Activated naive CD8-positive, alpha-beta T cell (primary cell): ENCODE measurements at regions not wholly inside any gene's neighbourhood (a gene's known extent, or its start where the extent isn't known, plus 50 kb on each side); places are given as distances from the start of the nearest gene placed in this dataset.

Experiments
- H3K27ac Mint-ChIP-seq: one replicate; pipeline ENCODE4 v1.8.0; 2021; ENCODE audit warnings: mixed read lengths
- H3K27me3 Mint-ChIP-seq: one replicate; pipeline ENCODE4 v1.8.0; 2021; ENCODE audit warnings: mixed read lengths
- H3K36me3 Mint-ChIP-seq: one replicate; pipeline ENCODE4 v1.8.0; 2021; ENCODE audit warnings: mixed read lengths
- H3K4me1 Mint-ChIP-seq: one replicate; pipeline ENCODE4 v1.8.0; 2021; ENCODE audit warnings: low read depth, mixed read lengths
- H3K4me3 Mint-ChIP-seq: one replicate; pipeline ENCODE4 v1.8.0; 2021; ENCODE audit warnings: mild to moderate bottlenecking, mixed read lengths
- H3K9me3 Mint-ChIP-seq: one replicate; pipeline ENCODE4 v1.8.0; 2021; ENCODE audit warnings: low read depth, mixed read lengths

DNA sequence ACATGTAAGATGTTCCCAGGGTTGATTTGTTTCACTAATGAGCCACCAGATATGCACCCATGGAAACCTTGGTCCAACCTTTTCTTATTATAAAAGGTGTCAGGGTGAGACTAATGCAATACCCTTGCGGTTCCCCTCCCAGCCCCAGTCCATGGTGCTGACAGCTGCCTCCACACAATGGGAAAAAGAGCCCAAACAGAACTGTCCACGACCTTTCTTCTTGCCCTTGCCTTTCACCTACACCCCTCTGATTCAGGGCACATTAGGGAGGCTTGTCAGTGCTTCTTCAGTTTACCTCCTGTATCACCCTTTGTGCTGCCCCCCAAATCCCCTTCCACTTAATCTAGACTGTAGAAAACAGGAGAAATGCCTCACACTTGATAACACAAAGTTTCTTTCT is 352.7 kb upstream of the CDH4 start:
- H3K9me3 Mint-ChIP-seq: peaks cover 6% of the 10 kb centered on the region
- H3K36me3 Mint-ChIP-seq: no peaks in the 10 kb centered on the region
- peaks cover 5% of the 10 kb centered on the region for H3K27me3 Mint-ChIP-seq
- no peaks in the 10 kb centered on the region for H3K4me1 Mint-ChIP-seq
- H3K4me3 Mint-ChIP-seq: no peak overlapping the region
- H3K27ac Mint-ChIP-seq: no peak overlapping the region

DNA sequence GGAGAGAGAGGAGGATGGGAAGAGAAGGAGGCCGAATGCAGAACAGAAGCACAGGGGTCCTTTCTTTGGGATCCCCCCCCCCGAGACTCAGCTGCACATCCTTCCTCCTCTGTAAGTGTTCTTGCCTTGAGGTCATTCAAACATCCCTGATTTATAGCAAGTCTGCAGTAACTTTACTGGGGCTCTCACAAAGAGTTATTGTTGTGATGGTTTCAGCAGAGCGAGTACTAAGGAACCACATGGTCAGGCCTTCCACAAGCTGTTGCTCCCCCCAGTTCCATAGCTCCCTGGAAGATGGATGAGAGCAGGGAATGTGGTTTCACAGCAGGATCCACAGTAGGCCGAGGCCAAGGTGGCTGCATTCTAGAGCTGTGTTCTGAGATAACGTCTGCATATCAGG is 351.4 kb upstream of the CDH4 start:
- Mint-ChIP-seq H3K36me3 (no peaks in the 10 kb centered on the region), H3K9me3 (peaks cover 6% of the 10 kb centered on the region), H3K4me1 (no peaks in the 10 kb centered on the region), H3K27me3 (peaks cover 5% of the 10 kb centered on the region), H3K27ac (no peak overlapping the region), H3K4me3 (no peak overlapping the region)

- Mint-ChIP-seq H3K4me3 (no peak overlapping the region), H3K9me3 (peaks cover 6% of the 10 kb centered on the region), H3K4me1 (no peaks in the 10 kb centered on the region), H3K27me3 (peaks cover 5% of the 10 kb centered on the region), H3K27ac (no peak overlapping the region), H3K36me3 (no peaks in the 10 kb centered on the region)
Observed at GRCh38 chr20:60901831-60902230, 350.2 kb upstream of the CDH4 start.

DNA sequence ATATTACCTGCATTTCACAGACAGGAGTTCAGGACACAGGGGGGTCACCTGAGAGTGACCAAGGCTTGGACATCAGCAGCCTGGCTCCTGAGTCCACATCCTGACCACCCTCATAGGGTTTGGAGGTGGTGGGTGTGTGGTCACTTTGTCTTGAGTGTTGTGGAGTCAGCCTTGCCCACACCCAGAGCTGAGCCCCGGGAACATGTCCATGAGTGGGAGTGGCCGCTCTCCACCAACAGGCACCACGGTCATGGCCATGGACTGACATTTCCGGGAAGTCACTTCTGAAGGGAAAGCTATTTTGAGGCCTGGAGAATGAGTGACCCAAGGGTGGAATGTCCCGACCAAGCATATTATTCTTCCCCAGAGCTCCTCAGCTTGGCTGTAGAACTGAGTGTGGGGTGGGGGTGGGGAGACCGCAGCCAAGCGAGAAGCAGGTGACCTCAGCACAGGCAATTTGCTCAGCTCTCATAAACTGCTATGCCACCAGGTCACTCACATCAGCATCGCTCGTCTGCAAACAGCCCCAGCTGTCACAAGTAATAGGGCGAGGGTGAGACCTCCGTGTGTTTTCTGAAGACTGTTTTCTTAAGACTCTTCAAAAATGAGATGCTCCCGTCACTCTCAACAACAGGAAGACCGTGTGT is 348.6 kb upstream of the CDH4 start:
- Mint-ChIP-seq H3K9me3 (peaks cover 6% of the 10 kb centered on the region), H3K36me3 (no peaks in the 10 kb centered on the region), H3K4me1 (no peaks in the 10 kb centered on the region), H3K4me3 (no peak overlapping the region), H3K27ac (no peak overlapping the region), H3K27me3 (peaks cover 5% of the 10 kb centered on the region)

DNA sequence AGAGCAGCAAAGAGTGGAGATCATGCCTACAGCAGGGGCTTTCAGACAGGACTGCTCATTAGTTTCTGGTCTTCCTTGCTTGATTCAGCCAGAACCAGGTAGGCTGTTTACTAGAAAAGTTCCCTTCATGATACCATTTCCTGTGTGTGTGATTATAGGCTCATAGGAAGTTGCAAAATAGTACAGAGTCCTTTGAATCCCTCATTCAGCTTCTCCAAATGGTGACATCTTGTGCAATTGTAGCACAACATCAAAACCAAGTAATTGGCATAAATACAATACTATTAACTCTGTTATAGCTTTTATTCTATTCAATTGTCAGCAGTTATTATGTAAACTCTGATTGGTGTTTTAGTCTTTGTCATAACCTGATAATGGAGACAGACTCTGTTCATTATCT is 347.3 kb upstream of the CDH4 start:
- peaks cover 6% of the 10 kb centered on the region for H3K9me3 Mint-ChIP-seq
- H3K27ac Mint-ChIP-seq: no peak overlapping the region
- H3K36me3 Mint-ChIP-seq: no peaks in the 10 kb centered on the region
- H3K27me3 Mint-ChIP-seq: peaks cover 5% of the 10 kb centered on the region
- H3K4me1 Mint-ChIP-seq: no peaks in the 10 kb centered on the region
- no peak overlapping the region for H3K4me3 Mint-ChIP-seq

- H3K27ac Mint-ChIP-seq: no peak overlapping the region
- H3K4me1 Mint-ChIP-seq: no peaks in the 10 kb centered on the region
- H3K27me3 Mint-ChIP-seq: peaks cover 5% of the 10 kb centered on the region
- H3K4me3 Mint-ChIP-seq: no peak overlapping the region
- peaks cover 6% of the 10 kb centered on the region for H3K9me3 Mint-ChIP-seq
- no peaks in the 10 kb centered on the region for H3K36me3 Mint-ChIP-seq
Observed at GRCh38 chr20:60905919-60906318, 346.1 kb upstream of the CDH4 start.

GRCh38 chr20:60906555-60906954 is 345.5 kb upstream of the CDH4 start:
- Mint-ChIP-seq H3K36me3 (no peaks in the 10 kb centered on the region), H3K4me1 (no peaks in the 10 kb centered on the region), H3K27ac (no peak overlapping the region), H3K27me3 (peaks cover 5% of the 10 kb centered on the region), H3K4me3 (no peak overlapping the region), H3K9me3 (peaks cover 6% of the 10 kb centered on the region)

- H3K4me3 Mint-ChIP-seq: no peak overlapping the region
- peaks cover 12% of the 10 kb centered on the region for H3K9me3 Mint-ChIP-seq
- H3K27me3 Mint-ChIP-seq: no peaks in the 10 kb centered on the region
- H3K27ac Mint-ChIP-seq: no peak overlapping the region
- no peaks in the 10 kb centered on the region for H3K36me3 Mint-ChIP-seq
- no peaks in the 10 kb centered on the region for H3K4me1 Mint-ChIP-seq
Observed at GRCh38 chr20:60913298-60913697, 338.8 kb upstream of the CDH4 start.

DNA sequence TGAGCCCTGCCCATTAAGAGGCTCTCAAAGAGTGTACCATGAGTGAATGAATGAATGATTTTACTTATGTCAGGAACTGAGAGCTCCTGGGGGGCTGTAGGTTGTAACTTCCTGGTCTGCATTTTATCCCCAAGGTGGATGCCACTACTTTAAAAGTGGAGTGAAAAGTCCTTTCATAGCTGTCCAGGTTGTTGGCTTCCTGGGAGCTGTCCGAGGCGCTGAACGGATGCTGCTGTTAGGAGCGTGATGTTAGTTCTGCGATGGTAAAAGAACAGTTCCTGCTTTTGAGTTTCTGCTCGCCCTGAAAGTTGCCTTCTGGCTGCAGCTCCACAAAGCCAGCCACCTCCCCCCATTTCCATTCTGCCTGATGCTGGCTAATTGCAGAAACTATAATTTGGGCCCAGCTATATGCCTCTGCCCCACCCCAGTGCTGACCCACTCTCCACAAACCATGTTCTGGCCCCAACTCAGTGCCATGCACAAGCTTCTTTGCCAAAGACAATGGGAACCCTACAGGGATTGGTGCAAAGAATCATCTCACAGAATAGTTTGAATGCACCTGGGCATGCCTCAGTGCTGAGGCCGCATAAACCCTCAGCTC is 330.9 kb upstream of the CDH4 start:
- Mint-ChIP-seq H3K4me1 (no peaks in the 10 kb centered on the region), H3K27me3 (peaks cover 2% of the 10 kb centered on the region), H3K36me3 (no peaks in the 10 kb centered on the region), H3K4me3 (no peak overlapping the region), H3K27ac (no peak overlapping the region), H3K9me3 (peaks cover 2% of the 10 kb centered on the region)

- H3K27ac Mint-ChIP-seq: no peak overlapping the region
- H3K4me1 Mint-ChIP-seq: no peaks in the 10 kb centered on the region
- peaks cover 9% of the 10 kb centered on the region for H3K27me3 Mint-ChIP-seq
- H3K4me3 Mint-ChIP-seq: no peak overlapping the region
- no peaks in the 10 kb centered on the region for H3K36me3 Mint-ChIP-seq
- H3K9me3 Mint-ChIP-seq: no peaks in the 10 kb centered on the region
Observed at GRCh38 chr20:60926831-60927230, 325.2 kb upstream of the CDH4 start.

GRCh38 chr20:60928341-60928740 is 323.7 kb upstream of the CDH4 start:
- Mint-ChIP-seq H3K4me1 (no peaks in the 10 kb centered on the region), H3K27me3 (peaks cover 11% of the 10 kb centered on the region), H3K4me3 (no peak overlapping the region), H3K27ac (no peak overlapping the region), H3K9me3 (no peaks in the 10 kb centered on the region), H3K36me3 (no peaks in the 10 kb centered on the region)

- H3K4me3 Mint-ChIP-seq: no peak overlapping the region
- no peaks in the 10 kb centered on the region for H3K4me1 Mint-ChIP-seq
- no peak overlapping the region for H3K27ac Mint-ChIP-seq
- H3K9me3 Mint-ChIP-seq: no peaks in the 10 kb centered on the region
- H3K36me3 Mint-ChIP-seq: no peaks in the 10 kb centered on the region
- peaks cover 11% of the 10 kb centered on the region for H3K27me3 Mint-ChIP-seq
Observed at GRCh38 chr20:60930023-60930790, 321.9 kb upstream of the CDH4 start.

DNA sequence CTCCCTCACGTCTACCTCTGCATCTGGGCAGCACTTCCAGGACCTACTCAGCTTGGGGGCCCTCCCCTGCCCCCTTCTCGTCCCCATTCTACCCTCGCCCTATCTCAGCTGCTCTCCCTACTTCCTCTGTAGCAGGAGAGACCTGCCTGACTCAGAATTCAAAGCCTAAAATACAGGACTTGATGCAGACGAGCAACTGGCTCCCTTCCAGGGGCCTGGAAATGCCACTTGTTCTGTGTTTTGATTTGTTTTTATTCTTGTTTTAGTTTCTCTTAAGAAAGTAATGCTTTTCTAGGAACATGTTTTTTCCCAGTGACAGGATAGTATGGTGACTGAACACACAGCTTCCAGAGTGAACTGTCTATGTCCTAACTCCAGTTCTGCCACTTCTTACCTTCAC is 320.4 kb upstream of the CDH4 start:
- Mint-ChIP-seq H3K27ac (no peak overlapping the region), H3K4me1 (no peaks in the 10 kb centered on the region), H3K4me3 (no peak overlapping the region), H3K27me3 (peaks cover 11% of the 10 kb centered on the region), H3K9me3 (no peaks in the 10 kb centered on the region), H3K36me3 (no peaks in the 10 kb centered on the region)

- H3K27ac Mint-ChIP-seq: no peak overlapping the region
Observed at GRCh38 chr20:60934724-60935123, 317.3 kb upstream of the CDH4 start.

DNA sequence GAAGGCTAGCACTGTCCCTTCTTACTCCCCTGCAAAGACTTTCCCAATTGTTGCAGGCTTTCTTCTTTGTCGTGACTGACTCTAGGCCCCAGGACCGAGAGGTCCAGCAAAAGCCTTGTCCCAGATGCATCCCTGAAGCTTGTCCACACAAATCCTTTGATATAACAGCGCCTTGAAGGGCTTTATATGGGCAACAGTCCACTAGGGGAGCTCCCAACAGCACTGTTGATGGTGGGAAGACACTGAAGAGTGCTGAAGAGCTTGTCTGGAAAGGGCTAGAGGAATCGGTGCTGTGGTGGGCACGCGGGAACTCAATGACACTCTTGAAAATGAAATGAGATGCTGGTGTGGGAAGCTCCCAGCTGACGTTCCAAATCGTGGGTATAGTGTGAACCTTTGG is 316.1 kb upstream of the CDH4 start:
- H3K27ac Mint-ChIP-seq: no peak overlapping the region
- H3K36me3 Mint-ChIP-seq: no peaks in the 10 kb centered on the region
- no peak overlapping the region for H3K4me3 Mint-ChIP-seq
- H3K4me1 Mint-ChIP-seq: no peaks in the 10 kb centered on the region
- H3K9me3 Mint-ChIP-seq: no peaks in the 10 kb centered on the region
- peaks cover 6% of the 10 kb centered on the region for H3K27me3 Mint-ChIP-seq

More at GRCh38 chr20:60934724-60935123, 317.3 kb upstream of the CDH4 start:
- no peaks in the 10 kb centered on the region for H3K9me3 Mint-ChIP-seq
- H3K4me3 Mint-ChIP-seq: no peak overlapping the region
- peaks cover 11% of the 10 kb centered on the region for H3K27me3 Mint-ChIP-seq
- no peaks in the 10 kb centered on the region for H3K4me1 Mint-ChIP-seq
- H3K36me3 Mint-ChIP-seq: no peaks in the 10 kb centered on the region
